HEK293 (cell line): ENCODE measurements at regions not wholly inside any gene's neighbourhood (a gene's known extent, or its start where the extent isn't known, plus 50 kb on each side); places are given as distances from the start of the nearest gene placed in this dataset.

ENCODE experiments used
- CTCF ChIA-PET: fragments of 350-600 bp; formaldehyde crosslinking; extraction: SDS; loops from one replicate; lab custom pipeline; 2021; ENCODE audit warnings: antibody characterized with exemption; lab: Yijun Ruan, JAX
- POLR2A ChIA-PET: fragments of 300-600 bp; formaldehyde crosslinking; extraction: SDS; loops from one replicate; lab custom pipeline; 2020; ENCODE audit warnings: antibody characterized with exemption, inconsistent platforms; lab: Yijun Ruan, JAX
- H3K27ac ChIP-seq: fragments of 200-500 bp; sonication (Bioruptor generic); 2 replicates; pipeline ENCODE4 v1.5.1; 2014; ENCODE audit warnings: low read depth, low read length, control low read depth, inconsistent platforms; ENCODE audit errors: extremely low read depth
- H3K36me3 ChIP-seq, 2 experiments: fragments of 200-500 bp in 1 of 2; sonication (Bioruptor generic) in 1 of 2; 1 replicate in 1 of 2; 2 replicates in 1 of 2; pipeline ENCODE4 v1.5.1; 2014 to 2017; ENCODE audit warnings: inconsistent platforms in 2 of 2, low read length in 2 of 2; ENCODE audit not compliant: control insufficient read depth in 2 of 2, insufficient read depth in 1 of 2
- H3K4me1 ChIP-seq: fragments of 200-500 bp; sonication (Bioruptor generic); 2 replicates; pipeline ENCODE4 v1.5.1; 2014; ENCODE audit warnings: mild to moderate bottlenecking, low read length, inconsistent platforms; ENCODE audit not compliant: control insufficient read depth, insufficient read depth
- H3K4me3 ChIP-seq: 2 replicates; pipeline ENCODE4 v1.5.1; 2011; ENCODE audit warnings: low read depth, mild to moderate bottlenecking, control low read depth, low read length, moderate library complexity
- H3K9me3 ChIP-seq: fragments of 200-500 bp; sonication (Bioruptor generic); 2 replicates; pipeline ENCODE4 v1.5.1; 2014; ENCODE audit warnings: low read depth, low read length, inconsistent platforms; ENCODE audit not compliant: control insufficient read depth, insufficient read depth
- BCL11B ChIP-seq: fragments of 450-650 bp; formaldehyde crosslinking; IDR thresholded peaks from 2 replicates; pipeline ENCODE4 v1.5.1; 2016; ENCODE audit warnings: low read depth, missing biosample characterization, missing genetic modification characterization
- KLF7 ChIP-seq: fragments of 450-650 bp; formaldehyde crosslinking; IDR thresholded peaks from 2 replicates; pipeline ENCODE4 v1.5.1; 2016; ENCODE audit warnings: missing biosample characterization, missing genetic modification characterization, borderline replicate concordance
- KLF9 ChIP-seq: fragments of 450-650 bp; formaldehyde crosslinking; IDR thresholded peaks from 2 replicates; pipeline ENCODE4 v1.5.1; 2016; ENCODE audit warnings: missing biosample characterization, missing genetic modification characterization, low read depth
- PATZ1 ChIP-seq: fragments of 450-650 bp; formaldehyde crosslinking; IDR thresholded peaks from 2 replicates; pipeline ENCODE4 v1.5.1; 2016; ENCODE audit warnings: missing biosample characterization, missing genetic modification characterization
- PRDM1 ChIP-seq: fragments of 450-650 bp; formaldehyde crosslinking; IDR thresholded peaks from 2 replicates; pipeline ENCODE4; 2016; ENCODE audit warnings: missing biosample characterization, missing genetic modification characterization
- SALL2 ChIP-seq: fragments of 450-650 bp; formaldehyde crosslinking; IDR thresholded peaks from 2 replicates; pipeline ENCODE4 v1.5.0; 2017; ENCODE audit warnings: missing biosample characterization, mild to moderate bottlenecking, missing genetic modification characterization, borderline replicate concordance
- SP7 ChIP-seq: fragments of 450-650 bp; formaldehyde crosslinking; IDR thresholded peaks from 2 replicates; pipeline ENCODE4 v1.5.1; 2016; ENCODE audit warnings: missing biosample characterization, missing genetic modification characterization
- TCF7L2 ChIP-seq: IDR thresholded peaks from 2 replicates; pipeline ENCODE4 v1.6.1; 2011; ENCODE audit warnings: low read depth, mild to moderate bottlenecking, inconsistent platforms, low read length, moderate library complexity, borderline replicate concordance
- TSHZ1 ChIP-seq: fragments of 450-650 bp; formaldehyde crosslinking; IDR thresholded peaks from 2 replicates; pipeline ENCODE4 v1.5.1; 2016; ENCODE audit warnings: missing biosample characterization, missing genetic modification characterization, borderline replicate concordance
- ZFP69B ChIP-seq: fragments of 450-650 bp; formaldehyde crosslinking; IDR thresholded peaks from 2 replicates; pipeline ENCODE4 v1.5.1; 2016; ENCODE audit warnings: missing biosample characterization, missing genetic modification characterization
- ZNF140 ChIP-seq: fragments of 450-650 bp; formaldehyde crosslinking; IDR thresholded peaks from 2 replicates; pipeline ENCODE4 v1.5.1; 2016; ENCODE audit warnings: missing biosample characterization, missing genetic modification characterization
- ZNF155 ChIP-seq: fragments of 450-650 bp; formaldehyde crosslinking; IDR thresholded peaks from 2 replicates; pipeline ENCODE4 v1.5.1; 2016; ENCODE audit warnings: missing biosample characterization, missing genetic modification characterization
- ZNF548 ChIP-seq: fragments of 450-650 bp; formaldehyde crosslinking; IDR thresholded peaks from 2 replicates; pipeline ENCODE4 v1.5.1; 2016; ENCODE audit warnings: missing biosample characterization, missing genetic modification characterization
- ZNF654 ChIP-seq: fragments of 450-650 bp; formaldehyde crosslinking; IDR thresholded peaks from 2 replicates; pipeline ENCODE4 v1.5.1; 2016; ENCODE audit warnings: low read depth, missing biosample characterization, missing genetic modification characterization
- ZNF670 ChIP-seq: fragments of 450-650 bp; formaldehyde crosslinking; IDR thresholded peaks from 2 replicates; pipeline ENCODE4 v1.5.1; 2016; ENCODE audit warnings: missing biosample characterization, missing genetic modification characterization, low read depth
- ZNF747 ChIP-seq: fragments of 450-650 bp; formaldehyde crosslinking; IDR thresholded peaks from 2 replicates; pipeline ENCODE4 v1.5.1; 2016; ENCODE audit warnings: missing biosample characterization, missing genetic modification characterization
- TF ChIP-seq, protein P1 (sequence below): fragments of 450-650 bp; formaldehyde crosslinking; optimal IDR thresholded peaks from 2 replicates; pipeline ENCODE3; 2016; ENCODE audit warnings: missing biosample characterization, mild to moderate bottlenecking, missing genetic modification characterization
- TF ChIP-seq, protein P2 (sequence below): fragments of 450-650 bp; formaldehyde crosslinking; IDR thresholded peaks from 2 replicates; pipeline ENCODE4 v1.5.1; 2016; ENCODE audit warnings: missing biosample characterization, missing genetic modification characterization
- TF ChIP-seq, protein P3 (sequence below): fragments of 450-650 bp; formaldehyde crosslinking; IDR thresholded peaks from 2 replicates; pipeline ENCODE4 v1.5.1; 2016; ENCODE audit warnings: missing biosample characterization, missing genetic modification characterization, low read depth
- TF ChIP-seq, protein P4 (sequence below): fragments of 450-650 bp; formaldehyde crosslinking; IDR thresholded peaks from 2 replicates; pipeline ENCODE4 v1.5.1; 2016; ENCODE audit warnings: missing biosample characterization, missing genetic modification characterization

- CTCF ChIA-PET = interaction anchor here (0.6 kb wide), 1 partner anchor 287 kb away, joined by 4 read pairs; no protein-coding TSS in a partner anchor
- 0 out of 2 replicates have a peak, but pooled peaks have one; percentile 4 for TF ChIP-seq ZNF654 (tag by site-specific recombination)
- TF ChIP-seq, protein P1, sequence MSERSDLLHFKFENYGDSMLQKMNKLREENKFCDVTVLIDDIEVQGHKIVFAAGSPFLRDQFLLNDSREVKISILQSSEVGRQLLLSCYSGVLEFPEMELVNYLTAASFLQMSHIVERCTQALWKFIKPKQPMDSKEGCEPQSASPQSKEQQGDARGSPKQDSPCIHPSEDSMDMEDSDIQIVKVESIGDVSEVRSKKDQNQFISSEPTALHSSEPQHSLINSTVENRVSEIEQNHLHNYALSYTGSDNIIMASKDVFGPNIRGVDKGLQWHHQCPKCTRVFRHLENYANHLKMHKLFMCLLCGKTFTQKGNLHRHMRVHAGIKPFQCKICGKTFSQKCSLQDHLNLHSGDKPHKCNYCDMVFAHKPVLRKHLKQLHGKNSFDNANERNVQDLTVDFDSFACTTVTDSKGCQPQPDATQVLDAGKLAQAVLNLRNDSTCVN (tag by site-specific recombination) = no peak
- Histone ChIP-seq H3K36me3 (no peaks in the 10 kb centered on the region), H3K27ac (no peak overlapping the region), H3K9me3 (no peaks in the 10 kb centered on the region), H3K4me3 (no peak overlapping the region), H3K4me1 (no peaks in the 10 kb centered on the region)
- POLR2A ChIA-PET = no interaction called here
Measured at GRCh38 chr13:63901630-63902029, 2486.0 kb upstream of the PCDH20 start.

DNA sequence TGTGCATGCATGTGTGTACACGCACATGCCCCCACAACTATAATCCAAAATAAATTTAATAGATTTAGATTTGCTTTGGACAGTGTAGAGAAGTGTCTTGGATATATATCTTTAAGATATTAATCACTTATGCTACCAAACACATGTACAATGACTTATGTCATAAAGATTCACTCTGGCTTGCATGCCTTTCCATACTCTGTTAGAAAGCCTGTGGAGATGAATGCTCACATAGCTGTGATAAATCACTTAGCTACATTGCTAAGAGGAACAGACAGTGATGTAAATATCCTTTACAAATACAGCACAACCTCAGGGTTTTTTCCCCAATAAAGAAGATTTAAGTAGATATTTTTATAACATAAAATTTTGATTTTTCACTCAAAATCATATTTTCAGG lies 2484.8 kb upstream of the PCDH20 start:
- no peaks in the 10 kb centered on the region for H3K36me3 ChIP-seq
- TF ChIP-seq ZNF747 (tag by site-specific recombination) (no peak), PRDM1 (no peak), ZFP69B (tag by site-specific recombination) (no peak), KLF7 (tag by site-specific recombination) (no peak), BCL11B (tag by site-specific recombination) (no peak), KLF9 (tag by site-specific recombination) (no peak), TCF7L2 (no peak), SALL2 (tag by site-specific recombination) (no peak), ZNF548 (tag by site-specific recombination) (no peak), TSHZ1 (tag by site-specific recombination) (no peak)
- H3K4me1 ChIP-seq = no peaks in the 10 kb centered on the region
- POLR2A ChIA-PET = no interaction called here
- no peak overlapping the region for H3K27ac ChIP-seq
- CTCF ChIA-PET = no interaction called here
- no peak overlapping the region for H3K4me3 ChIP-seq
- H3K9me3 ChIP-seq = no peaks in the 10 kb centered on the region

GRCh38 chr13:63896321-63896720 lies 2480.7 kb upstream of the PCDH20 start:
- CTCF ChIA-PET = no interaction called here
- TF ChIP-seq ZNF670 (no peak), ZNF140 (tag by site-specific recombination) (no peak), ZNF155 (tag by site-specific recombination) (no peak), SP7 (tag by site-specific recombination) (no peak), SALL2 (tag by site-specific recombination) (no peak), PATZ1 (tag by site-specific recombination) (no peak)
- TF ChIP-seq, protein P2, sequence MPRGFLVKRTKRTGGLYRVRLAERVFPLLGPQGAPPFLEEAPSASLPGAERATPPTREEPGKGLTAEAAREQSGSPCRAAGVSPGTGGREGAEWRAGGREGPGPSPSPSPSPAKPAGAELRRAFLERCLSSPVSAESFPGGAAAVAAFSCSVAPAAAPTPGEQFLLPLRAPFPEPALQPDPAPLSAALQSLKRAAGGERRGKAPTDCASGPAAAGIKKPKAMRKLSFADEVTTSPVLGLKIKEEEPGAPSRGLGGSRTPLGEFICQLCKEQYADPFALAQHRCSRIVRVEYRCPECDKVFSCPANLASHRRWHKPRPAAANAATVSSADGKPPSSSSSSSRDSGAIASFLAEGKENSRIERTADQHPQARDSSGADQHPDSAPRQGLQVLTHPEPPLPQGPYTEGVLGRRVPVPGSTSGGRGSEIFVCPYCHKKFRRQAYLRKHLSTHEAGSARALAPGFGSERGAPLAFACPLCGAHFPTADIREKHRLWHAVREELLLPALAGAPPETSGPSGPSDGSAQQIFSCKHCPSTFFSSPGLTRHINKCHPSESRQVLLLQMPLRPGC (tag by site-specific recombination) = no peak
- TF ChIP-seq, protein P3, sequence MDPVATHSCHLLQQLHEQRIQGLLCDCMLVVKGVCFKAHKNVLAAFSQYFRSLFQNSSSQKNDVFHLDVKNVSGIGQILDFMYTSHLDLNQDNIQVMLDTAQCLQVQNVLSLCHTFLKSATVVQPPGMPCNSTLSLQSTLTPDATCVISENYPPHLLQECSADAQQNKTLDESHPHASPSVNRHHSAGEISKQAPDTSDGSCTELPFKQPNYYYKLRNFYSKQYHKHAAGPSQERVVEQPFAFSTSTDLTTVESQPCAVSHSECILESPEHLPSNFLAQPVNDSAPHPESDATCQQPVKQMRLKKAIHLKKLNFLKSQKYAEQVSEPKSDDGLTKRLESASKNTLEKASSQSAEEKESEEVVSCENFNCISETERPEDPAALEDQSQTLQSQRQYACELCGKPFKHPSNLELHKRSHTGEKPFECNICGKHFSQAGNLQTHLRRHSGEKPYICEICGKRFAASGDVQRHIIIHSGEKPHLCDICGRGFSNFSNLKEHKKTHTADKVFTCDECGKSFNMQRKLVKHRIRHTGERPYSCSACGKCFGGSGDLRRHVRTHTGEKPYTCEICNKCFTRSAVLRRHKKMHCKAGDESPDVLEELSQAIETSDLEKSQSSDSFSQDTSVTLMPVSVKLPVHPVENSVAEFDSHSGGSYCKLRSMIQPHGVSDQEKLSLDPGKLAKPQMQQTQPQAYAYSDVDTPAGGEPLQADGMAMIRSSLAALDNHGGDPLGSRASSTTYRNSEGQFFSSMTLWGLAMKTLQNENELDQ = no peak
- TF ChIP-seq, protein P4, sequence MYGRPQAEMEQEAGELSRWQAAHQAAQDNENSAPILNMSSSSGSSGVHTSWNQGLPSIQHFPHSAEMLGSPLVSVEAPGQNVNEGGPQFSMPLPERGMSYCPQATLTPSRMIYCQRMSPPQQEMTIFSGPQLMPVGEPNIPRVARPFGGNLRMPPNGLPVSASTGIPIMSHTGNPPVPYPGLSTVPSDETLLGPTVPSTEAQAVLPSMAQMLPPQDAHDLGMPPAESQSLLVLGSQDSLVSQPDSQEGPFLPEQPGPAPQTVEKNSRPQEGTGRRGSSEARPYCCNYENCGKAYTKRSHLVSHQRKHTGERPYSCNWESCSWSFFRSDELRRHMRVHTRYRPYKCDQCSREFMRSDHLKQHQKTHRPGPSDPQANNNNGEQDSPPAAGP (tag by site-specific recombination) = no peak

More at GRCh38 chr13:63896321-63896720, 2480.7 kb upstream of the PCDH20 start:
- Histone ChIP-seq H3K4me3 (no peak overlapping the region), H3K4me1 (no peaks in the 10 kb centered on the region), H3K27ac (no peak overlapping the region), H3K36me3 (no peaks in the 10 kb centered on the region), H3K9me3 (no peaks in the 10 kb centered on the region)
- POLR2A ChIA-PET = no interaction called here
